HL-60/S4 treated with phorbol 12-myristate 13-acetate at 8.2 ng/mL for 4 days and 3 days (cell line): ENCODE measurements at regions not wholly inside any gene's neighbourhood (a gene's known extent, or its start where the extent isn't known, plus 50 kb on each side); places are given as distances from the start of the nearest gene placed in this dataset.
"Not testable (repeated sequence)": the region's sequence is repeated elsewhere in the genome, so short reads cannot be mapped to it uniquely, and the experiment has no call there.

ENCODE experiments used
- in situ Hi-C: fragments of 300-500 bp; cut with MboI; formaldehyde crosslinking; loops from 2 replicates; pipeline ENCODE4 v1.15.0; 2022; ENCODE audit warnings: low sequenced_read_pairs

DNA sequence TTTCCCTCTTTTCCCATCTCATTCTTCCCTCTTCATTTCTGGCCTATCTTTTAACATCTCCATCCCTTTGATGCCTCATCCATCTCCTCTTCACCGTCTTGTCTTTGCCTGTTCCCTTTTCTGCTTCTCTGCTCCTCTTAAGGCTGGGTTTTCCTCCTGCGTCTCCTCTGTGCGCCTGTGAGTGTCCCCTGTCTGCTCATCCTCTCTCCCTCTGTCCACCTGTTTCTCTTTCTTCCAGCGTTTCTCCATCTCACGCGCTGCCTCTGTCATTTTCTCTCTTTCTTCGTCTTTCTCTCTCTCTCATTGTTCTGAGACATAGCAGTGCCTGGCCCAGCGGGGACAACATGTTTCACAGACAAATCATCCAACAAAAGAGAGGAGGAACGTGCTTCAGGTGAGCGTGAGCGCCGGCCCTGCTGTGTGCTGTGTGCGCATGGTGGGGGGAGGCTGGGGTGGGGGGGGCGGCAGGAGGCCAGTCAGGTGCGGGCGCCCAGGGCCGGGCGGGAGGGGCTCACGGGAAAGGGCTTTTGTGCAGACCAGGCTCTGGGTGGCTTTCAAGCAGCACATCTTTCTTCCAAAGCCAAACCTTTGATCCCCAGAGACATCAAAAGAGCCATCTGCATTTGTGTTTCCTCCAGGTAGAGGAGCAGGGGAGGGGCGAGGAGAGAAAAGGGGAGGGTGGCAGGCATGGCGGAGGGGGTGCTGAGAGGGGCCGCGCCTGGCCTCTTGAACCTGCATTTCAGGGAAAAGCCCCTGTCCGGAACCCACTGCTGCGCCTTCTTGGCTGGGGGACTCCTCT, 121.3 kb downstream of the VEGFA start:
- in situ Hi-C loops = no loop called here

DNA sequence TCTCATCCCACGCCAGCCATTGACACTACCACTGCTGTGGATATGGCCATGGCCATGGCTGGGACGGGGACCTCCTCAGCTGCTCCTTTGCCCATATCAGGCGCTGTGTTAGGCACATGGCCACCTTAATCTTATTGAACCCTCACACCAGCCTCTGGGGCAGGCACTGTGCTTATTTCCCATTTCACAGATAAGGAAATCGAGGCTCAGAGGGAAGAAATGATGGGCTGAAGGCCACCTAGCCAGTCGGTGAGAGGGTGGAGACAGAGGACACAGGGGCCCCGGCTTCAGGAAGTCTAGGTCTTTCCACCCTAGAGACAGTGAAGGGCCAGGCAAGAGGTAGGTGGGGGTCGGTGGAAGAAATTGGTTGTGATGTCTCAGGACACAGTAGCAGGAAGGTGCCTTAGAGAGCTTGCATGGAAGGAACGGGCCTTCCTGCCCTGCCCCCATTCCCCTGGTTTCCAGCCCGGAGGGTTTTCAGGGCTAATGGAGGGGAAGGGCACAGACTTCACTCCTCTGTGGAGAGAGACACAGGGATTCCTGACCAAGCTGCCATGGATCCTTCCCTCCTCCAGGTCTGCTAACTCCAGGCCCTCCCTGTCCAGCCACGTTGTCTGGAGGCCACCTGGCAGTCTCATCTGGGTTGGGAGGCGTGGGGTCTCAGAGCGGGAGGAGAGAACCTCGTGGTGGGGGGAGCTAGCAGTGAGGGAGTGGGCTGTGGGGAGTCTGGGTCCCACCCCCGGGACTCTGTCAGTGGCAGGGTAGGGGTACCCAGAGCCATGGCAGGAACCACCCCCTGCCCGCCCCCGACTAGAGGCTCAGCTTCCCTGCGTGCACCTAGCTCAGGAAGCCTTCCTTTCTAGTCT, 120.4 kb downstream of the VEGFA start:
- in situ Hi-C loops = no loop called here

DNA sequence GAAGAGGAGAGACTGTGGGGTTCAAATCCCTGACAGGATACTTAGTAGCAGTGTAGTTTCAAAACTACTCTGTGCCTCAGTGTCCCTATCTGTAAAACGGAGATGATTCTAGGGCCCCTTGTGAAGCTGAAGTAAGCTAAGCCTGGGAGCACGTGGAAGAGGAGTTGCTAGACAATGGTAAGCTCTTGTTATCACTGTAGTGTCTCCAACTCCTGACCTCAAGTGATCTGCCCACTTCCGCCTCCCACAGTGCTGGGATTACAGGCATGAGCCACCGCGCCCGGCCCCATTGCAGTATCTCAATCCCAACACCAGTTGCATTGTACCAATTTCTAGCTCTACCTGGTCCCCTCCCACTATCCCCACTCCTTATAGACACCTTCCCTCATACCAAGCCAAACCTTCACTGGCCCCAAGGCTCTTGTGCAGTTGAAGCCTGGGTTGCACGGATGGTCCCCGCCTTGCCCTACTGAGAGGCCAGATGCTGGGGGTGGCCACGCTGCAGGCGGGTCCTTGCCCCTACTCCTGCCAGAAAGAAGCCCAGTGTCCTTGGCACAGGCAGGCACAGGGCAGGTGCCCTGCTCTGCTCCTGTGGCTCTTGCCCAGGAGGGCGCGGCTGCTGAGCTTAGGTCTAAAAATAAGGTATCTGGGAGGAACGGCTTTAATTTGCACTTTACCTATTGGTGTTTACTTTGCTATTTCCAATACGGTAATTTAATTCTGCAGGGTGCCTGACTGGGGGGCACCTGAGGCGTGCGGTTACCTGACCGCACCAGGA, 118.1 kb downstream of the VEGFA start:
- in situ Hi-C loops = no loop called here

DNA sequence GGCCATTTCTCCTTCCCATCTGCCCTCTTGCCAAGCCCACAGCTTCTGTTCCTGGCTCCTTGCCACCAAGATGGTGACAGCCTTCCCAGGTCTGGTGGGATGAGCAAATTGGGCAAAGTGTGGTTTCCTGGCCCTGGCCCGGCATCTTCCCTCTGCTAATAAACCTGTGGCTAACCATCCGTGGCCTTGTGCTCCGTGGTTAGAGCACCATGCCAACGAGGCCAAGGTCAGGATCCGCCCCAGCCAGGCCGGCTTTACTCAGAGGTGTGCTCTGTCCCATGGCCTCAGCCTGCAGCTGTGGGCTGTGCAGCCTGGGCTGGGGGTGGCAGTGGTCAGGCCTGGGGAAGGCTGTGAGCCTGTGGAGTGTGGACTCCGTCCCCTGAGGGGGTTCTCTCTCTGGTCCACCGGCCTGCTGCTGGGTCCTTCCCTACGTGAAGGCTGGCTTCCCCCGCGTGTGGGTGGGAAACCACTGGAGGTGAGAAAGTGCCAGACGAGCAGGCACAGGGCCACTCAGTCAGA, 117.4 kb downstream of the VEGFA start:
- in situ Hi-C loops = no loop called here

DNA sequence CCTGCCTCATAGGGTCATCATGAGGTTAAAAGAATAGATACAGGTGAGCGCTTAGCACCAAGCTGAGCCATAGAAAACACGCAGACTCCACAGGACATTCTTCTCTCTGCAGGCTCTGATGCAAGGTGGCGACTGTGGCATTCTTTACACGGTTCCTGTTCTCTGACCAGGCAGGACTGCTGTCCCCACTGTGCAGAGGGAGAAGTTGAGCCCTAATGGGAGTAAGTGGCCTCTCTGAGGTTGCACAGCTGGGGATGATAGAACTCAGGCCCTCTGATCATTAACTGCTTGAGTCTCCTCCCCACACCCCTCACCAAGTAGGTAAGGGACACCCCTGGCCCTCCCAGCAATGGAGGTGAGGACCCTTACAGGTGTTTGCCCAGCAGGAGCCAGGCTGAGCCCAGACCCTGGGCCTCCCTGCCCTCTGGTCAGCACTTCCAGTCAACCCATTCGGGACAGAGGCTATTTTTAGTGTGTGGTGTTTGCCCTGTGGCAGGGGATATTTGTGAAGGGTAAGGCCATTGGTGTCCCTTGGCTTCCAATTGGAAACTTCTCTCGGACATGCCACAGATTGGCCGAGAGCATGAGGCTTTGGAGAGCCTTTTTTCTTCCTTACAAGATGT, 116.8 kb downstream of the VEGFA start:
- in situ Hi-C loops = no loop called here

DNA sequence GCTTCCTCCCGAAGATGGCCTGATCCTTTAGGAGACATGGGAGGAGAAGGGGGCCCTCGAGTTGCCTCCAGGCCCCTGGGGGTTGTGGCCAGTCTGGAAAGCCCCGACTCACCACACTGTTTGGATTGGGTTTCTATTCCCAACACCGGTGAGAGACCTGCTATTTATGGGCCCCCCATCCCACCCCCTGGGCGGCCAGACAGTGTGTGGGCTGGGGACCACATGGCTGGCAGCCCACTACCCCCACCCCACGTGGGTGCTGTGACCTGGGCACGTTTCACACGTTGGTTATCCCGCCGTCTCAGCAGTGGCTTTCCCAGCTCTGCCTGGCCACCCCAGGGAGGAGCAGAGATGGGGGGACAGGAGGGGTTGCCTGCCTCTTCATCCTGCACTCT, 116.1 kb downstream of the VEGFA start:
- in situ Hi-C loops = no loop called here

DNA sequence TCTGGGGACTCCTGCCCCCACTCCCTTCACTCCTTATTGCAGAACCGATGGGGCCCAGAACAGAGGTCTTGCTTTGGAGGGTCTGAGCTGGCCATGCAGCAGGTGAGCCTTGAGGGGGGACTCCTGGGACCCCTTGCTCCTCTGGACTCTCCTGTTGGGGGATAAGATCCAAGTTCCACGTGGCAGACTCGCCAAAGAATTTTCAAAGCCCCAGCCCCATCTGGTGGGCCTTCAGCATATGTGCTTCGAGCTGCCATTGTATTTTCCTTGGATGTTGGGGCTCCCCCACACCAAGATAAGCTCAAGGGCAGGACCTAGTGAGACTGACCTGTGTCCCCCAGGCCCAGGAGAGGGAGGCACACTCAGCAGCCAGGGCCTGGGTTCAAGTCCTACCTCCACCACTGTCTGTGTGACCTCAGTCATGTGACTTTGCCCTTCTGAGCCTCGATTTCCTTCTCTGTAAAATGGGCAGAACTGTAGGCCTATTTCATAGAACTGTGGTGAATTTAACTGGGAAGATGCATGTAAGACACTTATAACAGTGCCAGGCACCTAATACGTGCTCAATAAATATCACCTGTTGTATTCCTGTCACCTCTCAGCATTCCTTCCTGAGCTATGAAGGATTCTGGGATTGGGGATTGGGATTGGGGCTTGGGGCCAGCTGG, 115.5 kb downstream of the VEGFA start:
- in situ Hi-C loops = no loop called here

DNA sequence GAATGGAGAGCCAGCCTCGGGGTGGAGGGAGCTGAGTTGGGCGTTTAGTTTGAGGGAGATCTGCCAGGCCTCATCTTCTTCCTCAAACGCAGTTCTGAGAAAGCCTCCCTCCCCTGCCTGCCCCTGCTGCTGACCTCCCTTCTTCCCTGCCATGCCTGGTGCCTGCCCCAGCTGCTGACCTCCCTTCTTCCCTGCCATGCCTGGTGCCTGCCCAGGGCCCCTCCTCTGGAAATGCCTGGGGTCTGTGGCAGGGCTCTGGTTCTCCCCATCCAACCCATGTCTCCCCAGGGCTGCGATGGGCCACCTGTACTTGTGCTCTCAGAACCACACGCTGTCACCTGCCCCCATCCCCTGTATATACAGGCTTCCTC, 114.6 kb downstream of the VEGFA start:
- in situ Hi-C loops = no loop called here

DNA sequence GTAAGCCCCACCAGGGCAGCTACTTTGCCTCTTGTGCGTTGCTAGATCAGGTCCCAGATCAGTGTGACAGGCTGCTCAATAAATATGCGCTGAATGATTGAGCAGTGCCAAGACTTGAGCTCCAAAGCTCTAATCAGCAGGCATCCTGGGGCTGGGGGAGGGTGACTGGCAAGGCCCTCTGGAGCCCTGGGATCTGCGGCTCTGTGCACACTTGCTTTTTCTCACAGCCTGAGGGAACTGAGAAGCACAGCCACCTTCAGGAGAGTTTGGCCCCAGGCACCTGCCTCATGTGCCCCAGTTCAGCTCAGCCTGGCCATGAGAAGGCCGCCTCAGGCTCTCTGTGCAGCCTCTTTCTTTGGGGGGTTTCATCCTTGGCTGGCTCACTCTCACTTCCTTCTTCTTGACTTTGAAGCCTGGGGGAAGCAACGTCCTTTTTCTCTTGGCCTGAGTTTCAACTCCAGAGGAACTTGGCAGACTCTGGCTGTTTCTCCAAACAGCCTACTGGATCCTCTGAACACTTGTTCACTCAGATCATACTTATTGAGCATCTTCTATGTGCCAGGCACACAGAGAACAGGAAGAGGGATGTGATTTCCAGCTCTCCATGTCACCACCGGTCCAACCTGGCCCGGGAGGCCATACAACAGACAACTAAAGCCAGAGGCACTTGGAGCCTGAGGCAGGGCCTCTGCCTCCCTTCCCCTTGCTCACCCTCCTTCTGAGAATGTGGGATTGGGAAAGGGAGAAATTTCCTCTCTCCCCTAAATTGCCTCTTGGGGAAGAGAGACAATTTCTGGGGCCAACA, 114.0 kb downstream of the VEGFA start:
- in situ Hi-C loops = no loop called here

DNA sequence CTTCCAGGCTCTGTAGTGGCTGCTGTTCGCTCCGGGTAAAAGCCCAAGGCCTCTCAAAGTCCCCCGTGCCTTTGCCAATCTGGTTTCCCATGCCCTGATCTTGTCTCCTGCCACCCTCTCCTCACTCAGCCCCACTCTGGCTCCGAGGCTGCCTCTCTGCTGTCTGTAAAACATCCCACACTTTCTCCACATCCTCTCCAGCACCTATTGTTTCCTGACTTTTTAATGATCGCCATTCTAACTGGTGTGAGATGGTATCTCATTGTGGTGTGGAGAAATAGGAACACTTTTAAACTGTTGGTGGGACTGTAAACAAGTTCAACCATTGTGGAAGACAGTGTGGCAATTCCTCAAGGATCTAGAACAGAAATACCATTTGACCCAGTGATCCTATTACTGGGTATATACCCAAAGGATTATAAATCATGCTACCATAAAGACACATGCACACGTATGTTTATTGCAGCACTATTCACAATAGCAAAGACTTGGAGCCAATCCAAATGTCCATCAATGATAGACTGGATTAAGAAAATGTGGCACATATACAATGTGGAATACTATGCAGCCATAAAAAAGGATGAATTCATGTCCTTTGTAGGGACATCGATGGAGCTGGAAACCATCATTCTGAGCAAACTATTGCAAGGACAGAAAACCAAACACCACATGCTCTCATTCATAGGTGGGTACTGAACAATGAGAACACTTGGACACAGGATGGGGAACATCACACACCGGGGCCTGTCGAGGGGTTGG, 112.9 kb downstream of the VEGFA start:
- in situ Hi-C loops = not testable (repeated sequence)

DNA sequence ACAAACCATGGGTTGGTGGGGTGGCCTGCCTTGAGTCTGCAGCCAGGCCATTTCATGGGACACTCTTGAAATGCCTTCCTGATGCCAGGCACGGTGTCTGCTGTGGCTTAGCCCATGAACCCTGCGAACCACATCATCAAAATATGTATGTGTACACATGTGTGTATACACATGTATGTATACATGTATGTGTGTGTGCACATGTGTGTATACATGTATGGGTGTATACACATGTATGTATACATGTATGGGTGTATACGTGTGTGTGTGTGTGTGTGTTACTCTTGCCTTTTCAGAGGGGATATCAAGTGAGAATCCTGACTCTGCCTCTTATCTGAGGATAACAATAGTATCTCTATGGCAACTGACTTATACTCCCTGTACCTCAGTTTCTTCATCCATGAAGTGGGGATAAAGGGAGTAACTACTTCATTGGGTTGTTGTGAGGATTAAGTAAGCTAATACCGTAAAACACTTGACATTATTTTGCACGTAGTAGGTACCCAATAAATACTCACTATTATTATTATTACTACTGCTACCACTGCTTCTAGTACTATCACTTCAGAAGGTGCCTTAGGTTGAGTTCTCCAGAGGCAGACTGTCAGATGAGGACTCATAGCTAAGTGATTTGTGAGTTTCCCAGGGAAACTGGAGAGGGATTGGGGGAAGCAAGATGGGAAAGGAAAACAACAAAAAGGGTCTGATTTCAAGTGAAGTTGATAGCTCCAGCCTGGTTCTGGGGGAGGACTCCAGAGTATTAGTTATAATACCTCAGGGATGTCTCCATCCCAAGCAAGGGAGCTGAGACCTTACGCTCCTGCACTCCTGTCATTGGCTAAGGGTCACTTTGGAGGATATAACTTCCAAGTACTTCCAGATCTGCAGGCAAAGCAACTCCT, 110.5 kb downstream of the VEGFA start:
- in situ Hi-C loops = no loop called here

DNA sequence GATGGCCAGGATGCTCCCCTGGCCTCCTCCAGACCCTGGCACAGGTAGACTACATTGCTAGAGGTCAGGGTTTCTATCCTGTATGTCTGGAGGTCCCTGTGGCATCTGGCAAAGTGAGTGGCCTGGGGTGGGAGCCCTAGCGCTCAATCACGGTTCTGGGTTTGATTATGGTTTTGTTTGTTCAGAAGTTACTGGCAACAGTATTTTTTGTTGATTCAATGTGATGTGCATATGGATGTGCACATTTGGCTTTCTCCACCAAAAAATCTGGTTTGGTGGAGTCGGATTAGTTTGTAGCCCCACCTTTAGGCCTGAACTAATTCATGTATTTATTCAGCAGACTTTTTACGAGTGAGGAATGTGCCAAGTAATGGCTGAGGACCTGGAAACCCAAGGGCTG, 109.7 kb downstream of the VEGFA start:
- in situ Hi-C loops = no loop called here

DNA sequence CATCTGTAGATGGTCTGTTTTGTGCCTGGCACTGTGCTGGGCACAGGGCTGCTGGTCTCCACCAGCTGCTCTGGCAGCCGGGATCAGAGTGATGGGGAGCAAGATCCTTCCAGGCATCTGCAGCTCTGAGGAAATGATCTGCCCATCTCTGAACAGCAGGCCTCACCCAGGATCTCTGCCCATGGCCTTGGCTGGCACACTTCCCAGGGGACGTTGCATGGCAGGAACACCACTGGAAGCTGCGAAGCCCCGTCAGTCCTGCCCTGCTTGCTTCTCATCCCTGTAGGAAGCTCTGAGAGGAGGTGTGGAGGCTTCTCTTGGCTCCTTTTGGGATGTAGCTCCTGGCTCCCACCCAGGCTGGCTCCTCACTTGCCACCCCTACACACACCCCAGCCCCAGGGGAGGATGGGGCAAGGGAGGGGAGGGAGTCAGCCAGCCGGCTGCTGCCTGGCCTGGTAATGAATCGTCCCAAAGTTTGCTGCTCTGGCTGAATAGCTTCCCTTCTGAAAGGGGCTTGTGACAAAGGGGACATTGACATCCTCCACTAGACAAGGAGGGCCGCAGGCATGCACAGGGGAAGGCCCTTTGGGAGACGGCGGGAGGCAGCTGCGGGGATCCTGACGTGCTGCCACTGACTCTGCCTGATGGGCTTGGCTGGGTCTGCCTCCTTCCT, 108.9 kb downstream of the VEGFA start:
- in situ Hi-C loops = no loop called here

DNA sequence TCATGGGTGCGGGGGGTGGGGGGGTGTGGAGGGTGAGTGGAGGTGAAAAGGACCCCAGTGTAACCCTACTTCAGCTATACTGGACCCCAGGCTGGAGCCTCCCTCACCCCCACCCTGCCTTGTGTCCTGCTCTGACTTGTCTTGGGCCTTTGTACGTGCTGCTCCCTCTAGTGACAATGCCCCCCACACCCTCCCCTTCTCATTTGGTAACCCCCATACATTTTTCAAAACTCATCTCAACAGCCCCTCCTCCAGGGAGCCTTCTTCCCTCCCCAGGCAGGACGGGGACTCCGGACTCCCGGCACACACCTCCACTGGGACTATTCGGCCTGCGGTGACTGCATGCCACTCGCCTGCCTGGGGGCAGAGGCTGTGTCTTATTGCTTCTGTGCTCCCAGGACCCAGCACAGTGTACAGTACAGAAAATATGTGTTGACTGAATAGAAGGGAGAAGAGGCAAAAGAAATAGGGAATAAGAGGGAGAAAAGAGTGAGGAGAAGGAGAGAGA, 108.2 kb downstream of the VEGFA start:
- in situ Hi-C loops = no loop called here

DNA sequence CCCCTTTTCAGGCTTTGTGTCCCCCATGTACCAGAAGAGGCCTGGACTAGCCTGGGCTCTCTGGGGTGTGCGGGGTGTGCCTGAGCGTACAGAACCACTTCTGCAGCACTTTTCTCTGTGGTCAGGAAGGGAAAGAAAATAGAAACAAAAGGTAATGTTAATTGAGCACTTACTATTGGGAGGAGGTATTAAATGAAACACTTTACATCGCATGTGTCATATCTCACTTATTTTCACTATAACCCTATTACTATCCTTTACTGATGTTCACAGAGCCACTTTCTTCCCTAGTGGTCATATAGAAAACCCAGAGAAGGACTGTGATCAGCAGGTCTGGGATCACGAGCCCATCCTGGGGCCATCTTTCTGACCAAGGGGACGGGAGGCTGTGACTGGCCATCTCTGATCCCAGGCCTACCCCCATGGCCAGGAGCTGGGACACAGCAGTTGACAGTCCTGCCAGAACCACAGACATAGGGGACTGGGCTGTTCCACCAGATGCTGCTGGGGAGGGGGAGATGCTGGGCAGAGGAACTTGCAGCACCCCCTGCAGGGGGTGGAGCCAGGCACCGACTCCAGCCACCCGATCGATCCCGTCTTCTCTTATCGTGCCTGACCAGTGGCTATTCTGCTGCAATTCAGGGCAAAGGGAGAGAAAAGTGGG, 107.6 kb downstream of the VEGFA start:
- in situ Hi-C loops = no loop called here

DNA sequence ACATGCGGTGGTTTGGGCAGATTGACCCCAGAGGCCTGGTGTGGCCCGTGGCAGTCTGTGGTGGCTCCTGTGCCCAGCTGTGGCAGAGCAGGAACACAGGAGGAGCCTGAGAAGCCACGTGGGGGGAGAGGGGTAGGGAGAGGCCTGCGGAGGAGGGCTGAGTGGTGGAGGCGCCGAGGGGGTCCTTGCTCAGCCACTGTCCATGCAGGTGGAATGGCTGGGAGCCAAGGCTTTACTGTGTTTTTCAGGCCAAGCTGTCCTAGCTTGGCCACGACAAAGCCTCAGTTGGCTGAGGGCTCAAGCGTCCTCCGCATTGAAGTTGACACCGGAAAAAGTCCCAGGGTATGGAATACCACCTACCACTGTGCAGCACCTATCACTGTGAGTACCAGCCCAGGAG, 107.0 kb downstream of the VEGFA start:
- in situ Hi-C loops = no loop called here
